ENCODE measurements at regions not wholly inside any gene's neighbourhood (a gene's known extent, or its start where the extent isn't known, plus 50 kb on each side); places are given as distances from the start of the nearest gene placed in this dataset.

DNA sequence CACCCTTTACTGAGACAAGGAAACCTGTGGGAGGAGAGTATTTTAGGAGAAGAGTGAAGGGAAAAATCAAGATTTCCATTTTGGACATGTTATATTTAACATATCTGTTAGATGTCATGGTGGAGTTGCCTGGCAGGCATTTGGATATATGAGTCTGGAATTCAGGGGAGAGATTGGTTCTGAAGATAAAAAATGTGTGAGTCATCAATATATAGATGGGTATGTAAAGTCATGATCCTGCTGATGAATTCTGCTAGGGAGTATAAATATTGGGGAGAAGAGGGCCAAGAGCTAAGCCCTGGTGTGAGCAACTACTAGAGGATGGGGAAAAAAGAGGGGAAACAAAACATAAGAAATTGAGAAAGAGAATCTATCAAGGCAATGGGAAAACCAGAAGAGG lies 151.3 kb upstream of the SOX9 start:
- intact Hi-C loops (cut with micrococcal nuclease; ENCODE audit: unreplicated experiment) = no loop called here
- ChIA-PET POLR2A (no interaction called here), CTCF (no interaction called here)
- DNase-seq (ENCODE audit: low read depth, low spot score) (no peak), ATAC-seq (no peak)
- Histone ChIP-seq H3K27ac (ENCODE audit: low read length) (no peak overlapping the region), H3K4me3 (ENCODE audit: low read depth in 2 of 2, low read length in 2 of 2) (no peak overlapping the region), H3K4me1 (ENCODE audit: control insufficient read depth, insufficient read depth, low read length) (no peaks in the 10 kb centered on the region), H3K27me3 (ENCODE audit: control insufficient read depth, insufficient read depth, low read length) (no peaks in the 10 kb centered on the region), H3K9me3 (ENCODE audit: control insufficient read depth, insufficient read depth, low read depth, low read length) (no peaks in the 10 kb centered on the region), H3K36me3 (ENCODE audit: control insufficient read depth, insufficient read depth, low read length) (no peaks in the 10 kb centered on the region)
- TF ChIP-seq POLR2AphosphoS5 (IDR thresholded peaks at IDR 0.05; ENCODE audit: low read depth, low read length) (no peak), TCF7L2 (IDR thresholded peaks at IDR 0.05; ENCODE audit: low read depth, low read length) (no peak), REST (IDR thresholded peaks at IDR 0.05; ENCODE audit: insufficient read depth in 1 of 2, low read depth in 2 of 2, low read length in 1 of 2) (no peak), SIN3A (IDR thresholded peaks at IDR 0.05; ENCODE audit: borderline replicate concordance, insufficient read depth, low read depth, low read length) (no peak)
- TF ChIP-seq, protein P1, sequence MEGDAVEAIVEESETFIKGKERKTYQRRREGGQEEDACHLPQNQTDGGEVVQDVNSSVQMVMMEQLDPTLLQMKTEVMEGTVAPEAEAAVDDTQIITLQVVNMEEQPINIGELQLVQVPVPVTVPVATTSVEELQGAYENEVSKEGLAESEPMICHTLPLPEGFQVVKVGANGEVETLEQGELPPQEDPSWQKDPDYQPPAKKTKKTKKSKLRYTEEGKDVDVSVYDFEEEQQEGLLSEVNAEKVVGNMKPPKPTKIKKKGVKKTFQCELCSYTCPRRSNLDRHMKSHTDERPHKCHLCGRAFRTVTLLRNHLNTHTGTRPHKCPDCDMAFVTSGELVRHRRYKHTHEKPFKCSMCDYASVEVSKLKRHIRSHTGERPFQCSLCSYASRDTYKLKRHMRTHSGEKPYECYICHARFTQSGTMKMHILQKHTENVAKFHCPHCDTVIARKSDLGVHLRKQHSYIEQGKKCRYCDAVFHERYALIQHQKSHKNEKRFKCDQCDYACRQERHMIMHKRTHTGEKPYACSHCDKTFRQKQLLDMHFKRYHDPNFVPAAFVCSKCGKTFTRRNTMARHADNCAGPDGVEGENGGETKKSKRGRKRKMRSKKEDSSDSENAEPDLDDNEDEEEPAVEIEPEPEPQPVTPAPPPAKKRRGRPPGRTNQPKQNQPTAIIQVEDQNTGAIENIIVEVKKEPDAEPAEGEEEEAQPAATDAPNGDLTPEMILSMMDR (IDR thresholded peaks at IDR 0.05) = no peak
- no TSS peak for BruUV-seq (replicated peaks)
- in situ Hi-C loops (cut with HindIII; ENCODE audit: low pct_unique_long_range_greater_than_20kb, low sequenced_read_pairs) = no loop called here

- H3K4me3 ChIP-seq (ENCODE audit: low read depth in 2 of 2, low read length in 2 of 2) = no peak overlapping the region
- BruUV-seq (replicated peaks) = no TSS peak
- intact Hi-C loops (cut with micrococcal nuclease; ENCODE audit: unreplicated experiment) = loop anchor here (10.0 kb wide), 1 partner anchor 144 kb away; no protein-coding TSS in a partner anchor
- no peaks in the 10 kb centered on the region; the same call in 1 of the 2 replicates for H3K4me1 ChIP-seq (ENCODE audit: control insufficient read depth, insufficient read depth, low read length)
- ChIA-PET POLR2A (no interaction called here), CTCF (no interaction called here)
- no peak for ATAC-seq
- H3K9me3 ChIP-seq (ENCODE audit: control insufficient read depth, insufficient read depth, low read depth, low read length) = no peaks in the 10 kb centered on the region
- no peaks in the 10 kb centered on the region for H3K27me3 ChIP-seq (ENCODE audit: control insufficient read depth, insufficient read depth, low read length)
- TF ChIP-seq POLR2AphosphoS5 (IDR thresholded peaks at IDR 0.05; ENCODE audit: low read depth, low read length) (no peak), REST (IDR thresholded peaks at IDR 0.05; ENCODE audit: insufficient read depth in 1 of 2, low read depth in 2 of 2, low read length in 1 of 2) (no peak), TCF7L2 (IDR thresholded peaks at IDR 0.05; ENCODE audit: low read depth, low read length) (no peak), SIN3A (IDR thresholded peaks at IDR 0.05; ENCODE audit: borderline replicate concordance, insufficient read depth, low read depth, low read length) (no peak)
- TF ChIP-seq, protein P1 (IDR thresholded peaks at IDR 0.05) = no peak
- in situ Hi-C loops (cut with HindIII; ENCODE audit: low pct_unique_long_range_greater_than_20kb, low sequenced_read_pairs) = no loop called here
- no peaks in the 10 kb centered on the region for H3K36me3 ChIP-seq (ENCODE audit: control insufficient read depth, insufficient read depth, low read length)
- H3K27ac ChIP-seq (ENCODE audit: low read length) = no peak overlapping the region
- no peak for DNase-seq (ENCODE audit: low read depth, low spot score)
Measured at GRCh38 chr17:71970312-71970711, 150.5 kb upstream of the SOX9 start.

All from Panc1 (cell line).